Cardiac septum (tissue), 1 donor: ENCODE measurements at regions not wholly inside any gene's neighbourhood (a gene's known extent, or its start where the extent isn't known, plus 50 kb on each side); places are given as distances from the start of the nearest gene placed in this dataset.
"Not testable (repeated sequence)": the region's sequence is repeated elsewhere in the genome, so short reads cannot be mapped to it uniquely, and the experiment has no call there.

ENCODE experiments used
- DNase-seq: peaks from one replicate; pipeline ENCODE4 v3.0.0-alpha.2; 2020; ENCODE audit warnings: low spot score
- intact Hi-C: fragments of 100-400 bp; cut with DNase I; formaldehyde crosslinking; loops from one replicate; pipeline ENCODE4 v1.14.0; 2022
- donor health status: DM: no; HTN: no; CAD: no.

- intact Hi-C loops = no loop called here
- no peak for DNase-seq
These were observed 792.6 kb downstream of the PLCL1 start for GRCh38 chr2:198596985-198597384.

- intact Hi-C loops = no loop called here
These were observed 791.3 kb downstream of the PLCL1 start for GRCh38 chr2:198595721-198596120.

GRCh38 chr2:198591586-198591985, 787.2 kb downstream of the PLCL1 start:
- DNase-seq = no peak
- intact Hi-C loops = no loop called here

More at GRCh38 chr2:198595721-198596120, 791.3 kb downstream of the PLCL1 start:
- no peak for DNase-seq

- intact Hi-C loops = no loop called here
- DNase-seq = no peak
These were observed 783.3 kb downstream of the PLCL1 start for GRCh38 chr2:198587741-198588140.

- no peak for DNase-seq
- intact Hi-C loops = no loop called here
These were observed 782.8 kb downstream of the PLCL1 start for GRCh38 chr2:198587240-198587639.

- DNase-seq = no peak
- intact Hi-C loops = no loop called here
These were observed 767.0 kb downstream of the PLCL1 start for GRCh38 chr2:198571393-198571792.

GRCh38 chr2:198558176-198558575, 753.8 kb downstream of the PLCL1 start:
- DNase-seq = no peak
- intact Hi-C loops = no loop called here

- intact Hi-C loops = no loop called here
- no peak for DNase-seq
These were observed 741.7 kb downstream of the PLCL1 start for GRCh38 chr2:198546122-198546521.

- intact Hi-C loops = no loop called here
- DNase-seq = no peak
These were observed 741.0 kb downstream of the PLCL1 start for GRCh38 chr2:198545411-198545810.

- intact Hi-C loops = no loop called here
- no peak for DNase-seq
These were observed 740.1 kb downstream of the PLCL1 start for GRCh38 chr2:198544461-198544860.

GRCh38 chr2:198534756-198535155, 730.4 kb downstream of the PLCL1 start:
- DNase-seq = no peak
- intact Hi-C loops = no loop called here

- DNase-seq = no peak
- intact Hi-C loops = no loop called here
These were observed 721.0 kb downstream of the PLCL1 start for GRCh38 chr2:198525211-198525969.

GRCh38 chr2:198523710-198524109, 719.3 kb downstream of the PLCL1 start:
- intact Hi-C loops = no loop called here
- no peak for DNase-seq

- intact Hi-C loops = no loop called here
- DNase-seq = no peak
These were observed 714.5 kb downstream of the PLCL1 start for GRCh38 chr2:198518935-198519334.

- intact Hi-C loops = no loop called here
- DNase-seq = no peak
These were observed 713.6 kb downstream of the PLCL1 start for GRCh38 chr2:198517976-198518375.

GRCh38 chr2:198508610-198509009, 704.2 kb downstream of the PLCL1 start:
- DNase-seq = not testable (repeated sequence)

GRCh38 chr2:198499539-198499938, 695.1 kb downstream of the PLCL1 start:
- DNase-seq = no peak
- intact Hi-C loops = no loop called here

More at GRCh38 chr2:198508610-198509009, 704.2 kb downstream of the PLCL1 start:
- intact Hi-C loops = not testable (repeated sequence)

GRCh38 chr2:198498516-198498915, 694.1 kb downstream of the PLCL1 start:
- no peak for DNase-seq
- intact Hi-C loops = no loop called here

GRCh38 chr2:198498048-198498447, 693.7 kb downstream of the PLCL1 start:
- intact Hi-C loops = no loop called here
- no peak for DNase-seq

- DNase-seq = no peak
- intact Hi-C loops = no loop called here
These were observed 690.5 kb downstream of the PLCL1 start for GRCh38 chr2:198494931-198495330.

- intact Hi-C loops = no loop called here
- DNase-seq = no peak
These were observed 686.4 kb downstream of the PLCL1 start for GRCh38 chr2:198490748-198491147.

- DNase-seq = no peak
- intact Hi-C loops = no loop called here
These were observed 684.6 kb downstream of the PLCL1 start for GRCh38 chr2:198488964-198489363.
